ENCODE measurements at regions not wholly inside any gene's neighbourhood (a gene's known extent, or its start where the extent isn't known, plus 50 kb on each side); places are given as distances from the start of the nearest gene placed in this dataset.

DNA sequence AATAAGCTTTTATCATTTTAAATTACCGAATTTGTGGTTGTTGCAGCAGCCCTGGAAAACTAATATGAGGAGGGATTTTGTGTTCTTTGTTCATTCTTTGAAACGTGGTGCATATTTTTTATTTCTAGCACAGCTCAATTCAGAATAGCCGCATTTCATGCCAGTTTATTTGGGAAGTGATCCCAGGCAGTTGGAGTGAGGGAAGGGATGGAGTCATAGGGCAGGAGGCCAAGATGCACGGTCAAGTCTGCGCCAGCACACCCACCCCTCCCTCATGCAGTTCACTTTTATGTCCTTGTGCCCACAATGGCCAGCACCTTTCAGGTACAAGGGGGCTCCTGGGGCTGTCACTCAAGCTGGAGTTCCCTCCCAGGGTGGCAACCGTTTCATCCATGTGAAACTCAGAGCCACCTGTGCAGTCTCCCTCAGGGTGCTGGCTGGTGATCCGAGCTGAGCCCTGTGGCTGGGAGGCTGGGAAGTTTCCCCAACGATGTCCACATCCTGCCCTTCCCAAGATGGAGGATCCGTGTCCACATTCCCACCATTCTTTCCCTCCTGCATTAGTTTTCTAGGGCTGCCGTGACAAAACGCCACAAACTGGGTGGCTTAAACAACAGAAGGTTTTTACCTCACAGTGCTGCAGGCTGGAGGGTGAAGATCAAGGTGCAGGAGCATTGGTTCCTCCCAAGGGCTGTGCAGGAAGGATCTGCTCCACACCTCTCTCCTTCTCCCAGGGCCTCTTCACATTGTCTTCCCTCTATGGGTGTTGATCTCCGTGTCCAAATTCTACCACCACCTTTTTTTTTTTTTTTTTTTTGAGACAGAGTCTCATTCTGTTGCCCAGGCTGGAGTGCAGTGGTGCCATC is 68.5 kb upstream of the ITGA6 start:
- DNase-seq (ENCODE audit: low read depth in 2 of 2) = no peak

GRCh38 chr2:172361360-172361759 is 66.0 kb upstream of the ITGA6 start:
- no peak for DNase-seq (ENCODE audit: low read depth in 2 of 2)

DNA sequence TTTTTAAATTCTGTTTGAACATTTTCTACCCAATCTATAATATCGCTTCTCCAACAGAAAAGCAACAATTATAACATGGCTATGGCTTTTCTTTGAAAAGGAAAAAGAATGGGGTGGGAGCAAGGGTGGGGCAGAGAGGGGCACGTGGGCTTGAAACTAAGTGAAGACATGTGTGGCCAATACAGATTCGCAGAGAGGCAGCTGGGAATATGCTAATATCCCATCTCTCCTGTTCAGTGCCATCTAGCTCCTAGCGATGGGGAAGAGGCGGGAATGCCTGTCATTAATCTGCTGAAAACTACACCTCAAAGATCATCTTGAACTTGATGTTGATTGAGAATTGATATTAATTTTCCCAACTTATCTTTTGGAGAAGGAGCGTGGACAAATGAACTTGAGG is 65.5 kb upstream of the ITGA6 start:
- no peak for DNase-seq (ENCODE audit: low read depth in 2 of 2)

DNA sequence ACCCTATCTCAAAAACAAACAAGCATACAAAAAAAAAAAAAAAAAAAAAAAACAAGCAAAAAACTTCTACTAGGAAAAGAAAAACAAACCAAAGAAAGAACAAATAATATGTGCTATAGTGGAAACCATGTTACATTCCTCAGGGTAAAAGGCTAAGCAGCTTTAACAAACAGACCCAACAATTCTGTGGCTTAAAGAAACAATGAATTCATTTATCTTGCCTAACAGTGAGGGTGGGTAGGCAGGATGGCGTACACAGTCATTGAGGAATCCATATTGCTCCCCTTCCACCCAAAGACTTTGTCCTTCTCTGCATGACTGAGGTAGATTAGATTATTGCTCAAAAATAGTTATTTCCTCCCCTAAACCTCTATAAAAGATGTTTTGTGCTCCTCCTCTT is 63.1 kb upstream of the ITGA6 start:
- DNase-seq (ENCODE audit: low read depth in 2 of 2) = no peak

GRCh38 chr2:172366596-172367150 is 60.7 kb upstream of the ITGA6 start:
- DNase-seq (ENCODE audit: low read depth in 2 of 2) = no peak

DNA sequence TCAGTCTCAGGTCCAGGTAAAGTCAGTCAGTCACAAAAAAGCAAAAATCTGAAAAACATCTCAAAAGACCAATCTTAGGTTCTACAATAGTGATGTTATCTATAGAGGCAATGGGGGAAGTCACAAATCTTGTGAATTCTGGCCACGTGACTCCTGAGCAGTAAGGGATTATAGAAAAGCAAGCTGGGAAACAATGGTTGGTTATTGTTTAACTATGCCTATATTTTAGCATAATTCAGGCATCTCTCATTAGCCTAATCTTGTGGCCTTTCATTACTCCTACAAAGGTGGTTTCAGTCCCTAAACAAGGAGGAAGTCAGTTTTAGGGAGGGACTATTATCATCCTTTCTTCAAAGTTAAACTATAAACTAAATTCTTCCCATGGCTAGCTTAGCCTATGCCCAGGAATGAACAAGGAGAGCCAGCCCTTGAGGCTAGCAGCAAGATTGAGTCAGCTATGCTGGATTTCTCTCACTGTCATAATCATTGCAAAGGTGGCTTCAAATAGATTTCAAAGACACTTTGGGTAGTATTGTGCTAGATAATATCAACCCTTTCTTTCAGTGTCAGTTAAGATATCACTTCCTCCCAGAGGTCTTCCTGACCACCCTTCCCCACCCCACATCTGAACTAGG is 56.4 kb upstream of the ITGA6 start:
- DNase-seq (ENCODE audit: low read depth in 2 of 2) = no peak

DNA sequence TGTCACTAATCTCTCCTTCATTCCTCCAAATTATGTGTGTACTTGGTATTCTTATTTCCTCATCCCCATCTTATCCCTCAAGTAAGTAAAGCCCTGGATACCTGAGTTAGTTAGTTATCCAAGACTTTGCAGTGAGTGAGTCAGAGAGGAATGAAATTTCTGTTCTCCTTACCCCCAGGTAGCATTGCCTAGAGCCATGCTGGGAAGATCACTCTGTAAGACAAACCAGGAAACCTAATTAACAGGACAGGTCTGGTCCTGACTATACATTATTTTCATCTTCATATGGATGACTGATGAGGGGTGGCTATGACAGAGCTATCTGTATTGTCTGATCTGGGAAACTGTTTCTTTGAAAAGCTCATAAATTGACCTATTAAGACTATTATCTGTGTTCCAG is 55.0 kb upstream of the ITGA6 start:
- DNase-seq (ENCODE audit: low read depth in 2 of 2) = no peak

DNA sequence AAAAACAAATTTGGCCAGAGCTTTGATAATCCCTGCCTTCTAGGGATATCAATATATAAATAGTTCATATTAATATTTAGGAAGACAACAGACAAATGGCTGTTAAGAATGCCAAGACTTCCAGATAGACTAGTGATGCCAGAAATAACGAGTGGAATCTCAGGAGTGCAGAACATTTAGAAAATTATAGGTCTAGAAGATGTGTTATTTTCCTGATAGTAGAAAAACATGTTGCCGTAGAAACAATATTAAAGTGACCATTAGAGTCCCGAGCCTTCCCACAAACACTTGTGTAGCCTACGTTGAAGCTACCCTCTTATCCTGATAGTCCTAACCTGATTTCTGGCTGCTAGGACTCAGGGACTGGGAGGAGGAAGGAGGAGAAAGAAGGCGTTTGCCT is 54.3 kb upstream of the ITGA6 start:
- no peak for DNase-seq (ENCODE audit: low read depth in 2 of 2)

- DNase-seq (ENCODE audit: low read depth in 2 of 2) = no peak
These were observed 53.6 kb upstream of the ITGA6 start for GRCh38 chr2:172373766-172374165.

DNA sequence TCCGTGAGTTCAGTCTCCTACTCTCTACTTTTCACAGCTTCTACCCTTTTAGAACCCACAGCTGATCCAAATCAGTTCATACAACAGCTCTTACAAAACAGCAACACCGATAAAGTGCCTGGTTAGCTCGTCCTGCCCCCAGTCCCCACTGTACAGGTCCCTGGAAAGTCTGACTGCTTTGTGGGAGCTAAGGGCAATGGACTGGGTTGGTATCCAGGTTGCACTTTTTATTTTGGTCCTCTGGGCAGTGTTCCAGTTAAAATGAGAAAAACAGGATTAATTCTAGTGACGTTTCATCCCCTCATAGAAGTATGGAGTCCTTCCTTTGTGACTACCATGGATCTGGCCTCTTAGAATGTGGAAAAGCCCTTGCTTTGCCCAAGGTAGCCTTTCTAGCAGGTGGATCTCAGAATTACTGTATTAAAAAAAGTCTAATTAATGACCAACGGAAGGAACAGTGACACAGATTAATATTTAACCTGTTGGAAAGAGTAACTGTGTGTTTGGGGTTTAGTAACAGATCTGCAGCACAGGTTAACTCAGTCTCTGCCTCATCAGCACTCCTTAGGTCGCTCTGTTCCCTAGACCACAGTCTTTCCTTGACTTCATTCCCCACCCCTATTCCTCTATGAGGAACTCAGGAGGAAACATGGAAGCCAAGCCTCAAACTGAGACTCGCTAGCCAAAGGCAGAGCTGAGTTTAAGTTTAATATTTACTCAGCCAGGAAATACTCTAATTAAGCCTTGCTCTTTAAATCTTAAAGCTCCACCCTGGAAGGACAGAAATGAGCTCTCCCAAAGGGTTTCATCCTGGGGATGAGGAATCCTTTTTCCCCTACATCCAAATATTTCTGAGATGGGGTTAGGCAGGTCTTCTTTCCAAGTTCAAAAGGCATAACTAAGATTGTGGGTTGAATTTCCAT is 52.8 kb upstream of the ITGA6 start:
- DNase-seq (ENCODE audit: low read depth in 2 of 2) = no peak

DNA sequence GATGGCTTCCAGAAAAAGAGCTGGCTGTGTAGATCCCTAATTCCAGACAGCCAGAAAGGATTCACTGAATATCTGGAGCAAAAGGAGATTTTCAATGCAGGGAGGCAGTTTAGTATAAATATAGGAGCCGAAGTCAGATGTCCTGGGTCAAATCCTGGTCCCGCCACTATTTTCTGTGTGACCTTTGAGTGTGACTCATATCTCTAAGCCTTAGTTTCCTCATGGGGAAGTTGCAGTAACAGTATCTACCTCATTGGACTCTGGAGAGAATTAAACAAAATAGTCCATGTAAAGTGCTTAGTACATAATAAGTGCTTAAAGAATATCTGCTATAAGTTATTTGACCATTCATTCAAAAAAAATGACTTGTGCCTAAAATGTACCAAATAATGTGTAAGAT is 52.1 kb upstream of the ITGA6 start:
- DNase-seq (ENCODE audit: low read depth in 2 of 2) = no peak

GRCh38 chr2:172376016-172376415 is 51.4 kb upstream of the ITGA6 start:
- no peak for DNase-seq (ENCODE audit: low read depth in 2 of 2)

DNA sequence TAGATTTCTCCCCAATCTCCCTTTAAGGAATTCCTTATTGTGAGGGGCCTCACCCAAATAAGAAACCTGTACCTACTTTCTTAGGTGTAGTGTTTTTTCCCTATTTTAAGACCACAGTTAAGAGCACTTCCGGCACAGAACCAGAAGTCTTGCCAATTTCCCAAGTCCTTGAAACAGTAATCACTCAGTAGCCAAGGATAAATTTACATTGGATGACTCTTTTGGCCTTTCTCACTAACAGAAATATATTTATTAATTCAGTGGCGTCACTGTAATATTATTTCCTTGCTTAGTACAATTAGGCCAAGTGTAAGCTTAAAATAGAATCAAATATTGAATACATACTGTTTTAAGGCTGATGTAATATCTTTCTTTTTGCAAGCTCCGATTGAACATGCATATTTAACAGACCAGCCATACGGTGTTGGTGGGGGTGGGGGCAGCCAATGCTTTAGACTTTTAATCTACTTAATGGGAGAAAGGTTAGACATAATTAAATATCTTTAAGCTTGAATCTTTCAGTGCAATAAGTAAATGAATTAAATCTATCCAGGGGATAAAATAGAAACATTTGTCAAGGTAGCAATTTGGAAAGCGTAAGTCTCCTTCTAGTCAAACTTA is 50.8 kb upstream of the ITGA6 start:
- DNase-seq (ENCODE audit: low read depth in 2 of 2) = no peak

DNA sequence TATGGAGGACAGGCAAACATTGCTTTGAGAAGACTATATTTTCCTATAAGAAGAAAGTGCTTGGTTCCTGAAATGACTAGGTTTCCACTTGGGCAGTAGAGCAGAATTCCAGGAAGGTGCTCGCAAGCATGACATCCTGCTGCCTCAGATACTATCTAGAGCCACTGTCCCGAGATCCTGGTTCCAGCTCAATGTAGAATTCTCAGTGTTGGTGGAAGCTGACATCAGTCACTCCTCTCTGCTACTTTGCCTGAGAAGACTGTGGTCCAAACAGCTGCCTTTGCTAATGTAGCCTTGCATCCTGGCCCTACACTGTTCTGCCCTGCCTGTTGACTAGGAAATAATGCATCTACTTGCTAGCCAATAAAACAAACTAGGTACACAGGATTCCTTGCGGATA is 50.0 kb upstream of the ITGA6 start:
- no peak for DNase-seq (ENCODE audit: low read depth in 2 of 2)

Data from activated CD4-positive, alpha-beta T cell treated with anti-CD3 and anti-CD28 coated beads for 24 hours (primary cell).